ENCODE measurements at regions not wholly inside any gene's neighbourhood (a gene's known extent, or its start where the extent isn't known, plus 50 kb on each side); places are given as distances from the start of the nearest gene placed in this dataset.

- no peak for DNase-seq (ENCODE audit: low spot score)
- Histone ChIP-seq H3K27ac (ENCODE audit: low read depth in 1 of 2, low read length in 2 of 2) (no peak overlapping the region), H3K9ac (ENCODE audit: low read depth in 1 of 2, low read length in 2 of 2) (no peak overlapping the region), H3K36me3 (ENCODE audit: control insufficient read depth in 4 of 4, insufficient read depth in 3 of 4, low read depth in 1 of 4, low read length in 3 of 4) (no peaks in the 10 kb centered on the region), H3K4me1 (ENCODE audit: control insufficient read depth in 4 of 4, insufficient read depth in 4 of 4, low read length in 3 of 4) (no peaks in the 10 kb centered on the region), H3K4me3 (ENCODE audit: low read depth in 1 of 3, low read length in 3 of 3) (no peak overlapping the region), H3K27me3 (ENCODE audit: control insufficient read depth in 4 of 4, insufficient read depth in 4 of 4, low read length in 3 of 4) (no peaks in the 10 kb centered on the region), H3K9me3 (ENCODE audit: control insufficient read depth in 4 of 4, low read length in 3 of 4) (no peaks in the 10 kb centered on the region)
- TF ChIP-seq TAF1 (conservative IDR thresholded peaks at IDR 0.05) (no peak), HNF4A (conservative IDR thresholded peaks at IDR 0.05) (no peak), NR2F2 (IDR thresholded peaks at IDR 0.05) (no peak), CTCF (IDR thresholded peaks at IDR 0.05; ENCODE audit: low read depth, low read length, missing input control) (no peak), MAX (IDR thresholded peaks at IDR 0.05) (no peak), RAD21 (IDR thresholded peaks at IDR 0.05) (no peak)
- WGBS, result 95% methylated on average over 6 of the region's 6 CpGs
Observed at GRCh38 chr12:115177899-115178298, 493.9 kb upstream of the TBX3 start.

- no peaks in the 10 kb centered on the region for H3K9me3 ChIP-seq (ENCODE audit: control insufficient read depth in 4 of 4, low read length in 3 of 4)
- no peaks in the 10 kb centered on the region for H3K27me3 ChIP-seq (ENCODE audit: control insufficient read depth in 4 of 4, insufficient read depth in 4 of 4, low read length in 3 of 4)
- H3K36me3 ChIP-seq (ENCODE audit: control insufficient read depth in 4 of 4, insufficient read depth in 3 of 4, low read depth in 1 of 4, low read length in 3 of 4), result no peaks in the 10 kb centered on the region
- DNase-seq (ENCODE audit: low spot score), result no peak
- TF ChIP-seq RAD21 (IDR thresholded peaks at IDR 0.05), result no peak
- TF ChIP-seq CTCF (IDR thresholded peaks at IDR 0.05; ENCODE audit: low read depth, low read length, missing input control), result no peak
- TF ChIP-seq FOXA2 (IDR thresholded peaks at IDR 0.05), result no peak
- TF ChIP-seq HNF4A (conservative IDR thresholded peaks at IDR 0.05), result no peak
- no peak for TF ChIP-seq RXRA (IDR thresholded peaks at IDR 0.05)
- TF ChIP-seq MAX (IDR thresholded peaks at IDR 0.05), result no peak
- TF ChIP-seq TAF1 (conservative IDR thresholded peaks at IDR 0.05), result no peak
- WGBS, result 83% methylated on average over 3 of the region's 3 CpGs
- H3K9ac ChIP-seq (ENCODE audit: low read depth in 1 of 2, low read length in 2 of 2), result no peak overlapping the region
- H3K4me1 ChIP-seq (ENCODE audit: control insufficient read depth in 4 of 4, insufficient read depth in 4 of 4, low read length in 3 of 4), result no peaks in the 10 kb centered on the region
- no peak overlapping the region for H3K4me3 ChIP-seq (ENCODE audit: low read depth in 1 of 3, low read length in 3 of 3)
- no peak overlapping the region for H3K27ac ChIP-seq (ENCODE audit: low read depth in 1 of 2, low read length in 2 of 2)
Observed at GRCh38 chr12:115176741-115177400, 492.9 kb upstream of the TBX3 start.

DNA sequence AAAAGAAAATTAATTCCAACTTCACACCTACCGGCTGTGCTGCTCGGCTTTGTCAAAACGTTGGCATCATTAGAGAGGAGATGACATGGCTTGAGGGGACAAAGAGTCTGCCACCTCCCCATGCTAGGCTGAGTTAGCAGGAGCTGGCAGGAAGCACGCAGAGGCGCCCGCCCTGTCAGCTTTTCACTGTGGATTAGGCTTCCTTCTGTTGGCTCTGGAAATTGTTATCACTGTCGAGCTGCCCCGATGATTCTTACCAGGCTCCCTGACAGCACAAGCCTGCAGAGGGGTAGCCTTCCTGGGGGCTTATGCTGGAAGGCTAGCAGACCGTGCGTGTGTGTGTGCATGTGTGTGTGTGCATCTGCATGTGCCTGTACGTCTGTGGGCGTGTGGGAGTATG lies 490.9 kb upstream of the TBX3 start:
- Histone ChIP-seq H3K27ac (ENCODE audit: low read depth in 1 of 2, low read length in 2 of 2) (no peak overlapping the region), H3K9ac (ENCODE audit: low read depth in 1 of 2, low read length in 2 of 2) (no peak overlapping the region), H3K36me3 (ENCODE audit: control insufficient read depth in 4 of 4, insufficient read depth in 3 of 4, low read depth in 1 of 4, low read length in 3 of 4) (no peaks in the 10 kb centered on the region), H3K9me3 (ENCODE audit: control insufficient read depth in 4 of 4, low read length in 3 of 4) (no peaks in the 10 kb centered on the region), H3K4me1 (ENCODE audit: control insufficient read depth in 4 of 4, insufficient read depth in 4 of 4, low read length in 3 of 4) (no peaks in the 10 kb centered on the region), H3K27me3 (ENCODE audit: control insufficient read depth in 4 of 4, insufficient read depth in 4 of 4, low read length in 3 of 4) (no peaks in the 10 kb centered on the region), H3K4me3 (ENCODE audit: low read depth in 1 of 3, low read length in 3 of 3) (no peak overlapping the region)
- no peak for TF ChIP-seq CTCF (IDR thresholded peaks at IDR 0.05; ENCODE audit: low read depth, low read length, missing input control)
- no peak for TF ChIP-seq NR2F2 (IDR thresholded peaks at IDR 0.05)
- TF ChIP-seq EGR1 (IDR thresholded peaks at IDR 0.05; ENCODE audit: low read depth in 2 of 2), result no peak
- DNase-seq (ENCODE audit: low spot score), result no peak
- 70% methylated on average over 12 of the region's 12 CpGs for WGBS

All from liver (tissue), 8 donors.